ENCODE measurements at regions not wholly inside any gene's neighbourhood (a gene's known extent, or its start where the extent isn't known, plus 50 kb on each side); places are given as distances from the start of the nearest gene placed in this dataset.
"Not testable (repeated sequence)": the region's sequence is repeated elsewhere in the genome, so short reads cannot be mapped to it uniquely, and the experiment has no call there.

- no peaks in the 10 kb centered on the region for H3K36me3 Mint-ChIP-seq
- H3K27ac Mint-ChIP-seq, result no peak overlapping the region
- ATAC-seq (no peak), DNase-seq (ENCODE audit: low spot score in 2 of 2) (no peak)
- H3K4me3 Mint-ChIP-seq, result no peak overlapping the region
- H3K9me3 Mint-ChIP-seq, result no peaks in the 10 kb centered on the region
- H3K4me1 Mint-ChIP-seq, result no peaks in the 10 kb centered on the region
Observed at GRCh38 chr7:108662783-108663362, 93.2 kb downstream of the DNAJB9 start.

GRCh38 chr7:108663701-108664100, 94.0 kb downstream of the DNAJB9 start:
- DNase-seq (ENCODE audit: low spot score in 2 of 2) (no peak), ATAC-seq (no peak)
- Mint-ChIP-seq H3K4me1 (no peaks in the 10 kb centered on the region), H3K27ac (no peak overlapping the region), H3K36me3 (no peaks in the 10 kb centered on the region), H3K9me3 (peaks cover 2% of the 10 kb centered on the region), H3K4me3 (no peak overlapping the region)

- Mint-ChIP-seq H3K9me3 (peaks cover 2% of the 10 kb centered on the region), H3K4me3 (no peak overlapping the region), H3K4me1 (no peaks in the 10 kb centered on the region), H3K36me3 (no peaks in the 10 kb centered on the region), H3K27ac (no peak overlapping the region)
- DNase-seq (ENCODE audit: low spot score in 2 of 2), result no peak
- ATAC-seq, result no peak
Observed at GRCh38 chr7:108667216-108667615, 97.5 kb downstream of the DNAJB9 start.

- H3K4me1 Mint-ChIP-seq, result no peaks in the 10 kb centered on the region
- no peak for DNase-seq (ENCODE audit: low spot score in 2 of 2)
- H3K4me3 Mint-ChIP-seq, result no peak overlapping the region
- H3K36me3 Mint-ChIP-seq, result no peaks in the 10 kb centered on the region
- H3K27ac Mint-ChIP-seq, result no peak overlapping the region
- peaks cover 2% of the 10 kb centered on the region for H3K9me3 Mint-ChIP-seq
- no peak for ATAC-seq
Observed at GRCh38 chr7:108669958-108670357, 100.3 kb downstream of the DNAJB9 start.

GRCh38 chr7:108673699-108674098, 104.0 kb downstream of the DNAJB9 start:
- not testable (repeated sequence) for H3K4me3 Mint-ChIP-seq; H3K36me3 Mint-ChIP-seq; DNase-seq (ENCODE audit: low spot score in 2 of 2); ATAC-seq; H3K4me1 Mint-ChIP-seq; H3K27ac Mint-ChIP-seq; H3K9me3 Mint-ChIP-seq

- Mint-ChIP-seq H3K36me3 (no peaks in the 10 kb centered on the region), H3K27ac (no peak overlapping the region), H3K4me3 (no peak overlapping the region), H3K4me1 (no peaks in the 10 kb centered on the region), H3K9me3 (peaks cover 10% of the 10 kb centered on the region)
- no peak for DNase-seq (ENCODE audit: low spot score in 2 of 2)
- ATAC-seq, result no peak
Observed at GRCh38 chr7:108684629-108685028, 115.0 kb downstream of the DNAJB9 start.

GRCh38 chr7:108686494-108686893, 116.8 kb downstream of the DNAJB9 start:
- ATAC-seq (no peak), DNase-seq (ENCODE audit: low spot score in 2 of 2) (no peak)
- Mint-ChIP-seq H3K4me1 (no peaks in the 10 kb centered on the region), H3K4me3 (no peak overlapping the region), H3K27ac (no peak overlapping the region), H3K9me3 (peaks cover 11% of the 10 kb centered on the region), H3K36me3 (no peaks in the 10 kb centered on the region)

GRCh38 chr7:108697254-108697653, 127.6 kb downstream of the DNAJB9 start:
- Mint-ChIP-seq H3K27ac (no peak overlapping the region), H3K9me3 (peaks cover 7% of the 10 kb centered on the region), H3K4me1 (no peaks in the 10 kb centered on the region), H3K4me3 (no peak overlapping the region), H3K36me3 (no peaks in the 10 kb centered on the region)
- DNase-seq (ENCODE audit: low spot score in 2 of 2), result no peak
- no peak for ATAC-seq

- Mint-ChIP-seq H3K9me3 (peaks cover 2% of the 10 kb centered on the region), H3K36me3 (no peaks in the 10 kb centered on the region), H3K4me1 (no peaks in the 10 kb centered on the region), H3K4me3 (no peak overlapping the region), H3K27ac (no peak overlapping the region)
- ATAC-seq (no peak), DNase-seq (ENCODE audit: low spot score in 2 of 2) (no peak)
Observed at GRCh38 chr7:108711611-108712010, 141.9 kb downstream of the DNAJB9 start.

- Mint-ChIP-seq H3K36me3 (no peaks in the 10 kb centered on the region), H3K27ac (no peak overlapping the region), H3K4me3 (no peak overlapping the region), H3K4me1 (no peaks in the 10 kb centered on the region), H3K9me3 (peaks cover 9% of the 10 kb centered on the region)
- DNase-seq (ENCODE audit: low spot score in 2 of 2) (no peak), ATAC-seq (no peak)
Observed at GRCh38 chr7:108716783-108717182, 147.1 kb downstream of the DNAJB9 start.

GRCh38 chr7:108717781-108718180, 148.1 kb downstream of the DNAJB9 start:
- no peak for DNase-seq (ENCODE audit: low spot score in 2 of 2)
- Mint-ChIP-seq H3K27ac (no peak overlapping the region), H3K4me1 (no peaks in the 10 kb centered on the region), H3K4me3 (no peak overlapping the region), H3K36me3 (no peaks in the 10 kb centered on the region), H3K9me3 (peaks cover 7% of the 10 kb centered on the region)
- ATAC-seq, result no peak

- no peaks in the 10 kb centered on the region for H3K36me3 Mint-ChIP-seq
- no peak overlapping the region for H3K4me3 Mint-ChIP-seq
- no peak overlapping the region for H3K27ac Mint-ChIP-seq
- DNase-seq (ENCODE audit: low spot score in 2 of 2) (no peak), ATAC-seq (no peak)
- no peaks in the 10 kb centered on the region for H3K4me1 Mint-ChIP-seq
- H3K9me3 Mint-ChIP-seq, result peaks cover 7% of the 10 kb centered on the region
Observed at GRCh38 chr7:108719631-108720030, 150.0 kb downstream of the DNAJB9 start.

- H3K4me3 Mint-ChIP-seq, result no peak overlapping the region
- H3K9me3 Mint-ChIP-seq, result peaks cover 10% of the 10 kb centered on the region
- DNase-seq (ENCODE audit: low spot score in 2 of 2) (no peak), ATAC-seq (no peak)
- no peaks in the 10 kb centered on the region for H3K4me1 Mint-ChIP-seq
- H3K36me3 Mint-ChIP-seq, result no peaks in the 10 kb centered on the region
- H3K27ac Mint-ChIP-seq, result no peak overlapping the region
Observed at GRCh38 chr7:108722561-108722960, 152.9 kb downstream of the DNAJB9 start.

- DNase-seq (ENCODE audit: low spot score in 2 of 2) (no peak), ATAC-seq (no peak)
- no peak overlapping the region for H3K27ac Mint-ChIP-seq
- H3K4me3 Mint-ChIP-seq, result no peak overlapping the region
- peaks cover 7% of the 10 kb centered on the region for H3K9me3 Mint-ChIP-seq
- H3K4me1 Mint-ChIP-seq, result no peaks in the 10 kb centered on the region
- no peaks in the 10 kb centered on the region for H3K36me3 Mint-ChIP-seq
Observed at GRCh38 chr7:108723381-108723814, 153.7 kb downstream of the DNAJB9 start.

GRCh38 chr7:108724251-108725100, 154.8 kb downstream of the DNAJB9 start:
- H3K9me3 Mint-ChIP-seq, result peaks cover 6% of the 10 kb centered on the region
- H3K4me3 Mint-ChIP-seq, result no peak overlapping the region
- no peak overlapping the region for H3K27ac Mint-ChIP-seq
- no peaks in the 10 kb centered on the region for H3K4me1 Mint-ChIP-seq
- no peaks in the 10 kb centered on the region for H3K36me3 Mint-ChIP-seq
- DNase-seq (ENCODE audit: low spot score in 2 of 2), result no peak
- no peak for ATAC-seq

- DNase-seq (ENCODE audit: low spot score in 2 of 2) (no peak), ATAC-seq (no peak)
- no peaks in the 10 kb centered on the region for H3K4me1 Mint-ChIP-seq
- H3K36me3 Mint-ChIP-seq, result no peaks in the 10 kb centered on the region
- no peak overlapping the region for H3K4me3 Mint-ChIP-seq
- H3K27ac Mint-ChIP-seq, result no peak overlapping the region
- no peaks in the 10 kb centered on the region for H3K9me3 Mint-ChIP-seq
Observed at GRCh38 chr7:108735814-108736213, 166.1 kb downstream of the DNAJB9 start.
